HCT116 (cell line): ENCODE measurements at regions not wholly inside any gene's neighbourhood (a gene's known extent, or its start where the extent isn't known, plus 50 kb on each side); places are given as distances from the start of the nearest gene placed in this dataset.

Experiments
- ATAC-seq: fragments of 200-7000 bp; cut with Tn5 transposase; 2 replicates; pipeline ENCODE4 v1.9.1; 2020; ENCODE audit warnings: mild to moderate bottlenecking, moderate library complexity
- BruUV-seq: library from RNA; stranded (reverse); fragments of 400-500 nt; replicated peaks from 2 replicates; lab custom pipeline; 2021; lab: Mats Ljungman, UMichigan
- CTCF ChIA-PET: fragments of 300-600 bp; sonication (Branson Sonifier 250); formaldehyde crosslinking; loops from one replicate; lab custom pipeline; 2021; ENCODE audit warnings: antibody characterized with exemption; lab: Charles Lee
- POLR2A ChIA-PET: fragments of 300-600, 350-600 bp; sonication (Branson Sonifier 250); formaldehyde crosslinking; loops from one replicate; lab custom pipeline; 2021; ENCODE audit warnings: antibody characterized with exemption; lab: Charles Lee
- RAD21 ChIA-PET, 2 experiments: fragments of 300-600 bp; sonication (Branson Sonifier 250); formaldehyde crosslinking; loops; one replicate each; lab custom pipeline; 2023; ENCODE audit warnings: low total read pairs in 2 of 2; ENCODE audit not compliant: uncharacterized antibody in 2 of 2, unreplicated experiment in 2 of 2, low non-redundant PET in 1 of 2; lab: Charles Lee
- DNase-seq: peaks from one replicate; pipeline ENCODE4 v3.0.0-alpha.2; 2010; ENCODE audit warnings: low read depth, low spot score
- H2AFZ ChIP-seq: fragments of 200-600 bp; shearing (Covaris generic), sonication (generic); 2 replicates; pipeline ENCODE4 v1.6.1; 2017; ENCODE audit warnings: low read depth, mixed run types, mixed read lengths, antibody characterized with exemption, low read length; ENCODE audit not compliant: poor library complexity, severe bottlenecking
- H3K27ac ChIP-seq: 2 replicates; pipeline ENCODE4 v1.5.1; 2012; ENCODE audit warnings: low read depth, low read length
- H3K27me3 ChIP-seq: fragments of 200-600 bp; sonication (generic); 2 replicates; pipeline ENCODE4 v1.6.1; 2016; ENCODE audit warnings: mixed run types, low read length, mixed read lengths; ENCODE audit not compliant: insufficient read depth
- H3K36me3 ChIP-seq, 2 experiments: fragments of 200-500 bp in 1 of 2; fragments of 200-600 bp in 1 of 2; sonication (Bioruptor generic) in 1 of 2; sonication (generic) in 1 of 2; 2 replicates each; pipeline versions ENCODE4 v1.5.1 to v1.6.1; 2014 to 2016; ENCODE audit warnings: low read length in 2 of 2, inconsistent platforms in 1 of 2, mixed read lengths in 1 of 2, mixed run types in 1 of 2; ENCODE audit not compliant: insufficient read depth in 2 of 2, control insufficient read depth in 1 of 2
- H3K4me1 ChIP-seq, 2 experiments: fragments of 200-600 bp in 1 of 2; sonication (generic) in 1 of 2; 2 replicates each; pipeline versions ENCODE4 v1.5.1 to v1.6.1; 2012 to 2017; ENCODE audit warnings: low read length in 2 of 2, inconsistent platforms in 1 of 2, mild to moderate bottlenecking in 1 of 2, mixed read lengths in 1 of 2, mixed run types in 1 of 2, moderate library complexity in 1 of 2; ENCODE audit not compliant: insufficient read depth in 2 of 2, control insufficient read depth in 1 of 2
- H3K4me2 ChIP-seq: fragments of 200-600 bp; sonication (generic); 2 replicates; pipeline ENCODE4 v1.6.1; 2017; ENCODE audit warnings: mixed run types, low read length, mixed read lengths
- H3K4me3 ChIP-seq, 2 experiments: fragments of 200-600 bp in 1 of 2; sonication (generic) in 1 of 2; replicated peaks in 1 of 2; 2 replicates each; pipeline ENCODE4 v1.5.1; 2011 to 2016; ENCODE audit warnings: low read length in 2 of 2, control low read depth in 1 of 2, low read depth in 1 of 2, mild to moderate bottlenecking in 1 of 2, mixed read lengths in 1 of 2, mixed run types in 1 of 2
- H3K79me2 ChIP-seq: fragments of 200-600 bp; sonication (generic); 2 replicates; pipeline ENCODE4 v1.6.1; 2017; ENCODE audit warnings: mild to moderate bottlenecking, mixed run types, low read length, moderate library complexity, mixed read lengths; ENCODE audit not compliant: insufficient read depth
- H3K9ac ChIP-seq: fragments of 200-600 bp; sonication (generic); 2 replicates; pipeline ENCODE4 v1.6.1; 2016; ENCODE audit warnings: low read length, mixed read lengths
- H3K9me2 ChIP-seq: fragments of 200-600 bp; sonication (generic), shearing (Covaris generic); 2 replicates; pipeline ENCODE4 v1.6.1; 2017; ENCODE audit warnings: mixed run types, mild to moderate bottlenecking, moderate library complexity; ENCODE audit not compliant: insufficient read depth
- H3K9me3 ChIP-seq, 2 experiments: fragments of 200-500 bp in 1 of 2; fragments of 200-600 bp in 1 of 2; sonication (Bioruptor generic) in 1 of 2; sonication (generic) in 1 of 2; 2 replicates each; pipeline ENCODE4 v1.6.1; 2014 to 2017; ENCODE audit warnings: low read length in 2 of 2, mixed read lengths in 2 of 2, inconsistent platforms in 1 of 2, low read depth in 1 of 2, mild to moderate bottlenecking in 1 of 2, mixed run types in 1 of 2, moderate library complexity in 1 of 2; ENCODE audit not compliant: control insufficient read depth in 1 of 2, insufficient read depth in 1 of 2
- H4K20me1 ChIP-seq: fragments of 200-600 bp; sonication (generic), shearing (Covaris generic); 2 replicates; pipeline ENCODE4 v1.6.1; 2017; ENCODE audit warnings: mixed run types, mild to moderate bottlenecking, moderate library complexity; ENCODE audit not compliant: insufficient read depth
- CBX3 ChIP-seq: IDR thresholded peaks from 2 replicates; pipeline ENCODE4 v1.6.1; 2012; ENCODE audit warnings: low read depth
- EGR1 ChIP-seq: IDR thresholded peaks from 2 replicates; pipeline ENCODE4 v1.6.1; 2012; ENCODE audit warnings: low read depth
- ELF1 ChIP-seq: IDR thresholded peaks from 2 replicates; pipeline ENCODE4 v1.6.1; 2012; ENCODE audit warnings: low read depth, borderline replicate concordance
- POLR2A ChIP-seq: IDR thresholded peaks from 2 replicates; pipeline ENCODE4 v1.7.0; 2011; ENCODE audit warnings: borderline replicate concordance; ENCODE audit not compliant: insufficient read depth, insufficient read length; ENCODE audit errors: extremely low read depth
- RAD21 ChIP-seq: IDR thresholded peaks from 2 replicates; pipeline ENCODE4 v1.6.1; 2012; ENCODE audit warnings: low read depth, mild to moderate bottlenecking
- REST ChIP-seq: IDR thresholded peaks from 2 replicates; pipeline ENCODE4 v1.6.1; 2012; ENCODE audit warnings: low read depth
- SRF ChIP-seq: IDR thresholded peaks from 2 replicates; pipeline ENCODE4 v1.6.1; 2012; ENCODE audit warnings: low read depth
- TCF7L2 ChIP-seq: IDR thresholded peaks from 2 replicates; pipeline ENCODE4 v1.7.0; 2011; ENCODE audit warnings: borderline replicate concordance, inconsistent platforms; ENCODE audit not compliant: insufficient read depth, insufficient read length; ENCODE audit errors: extremely low read depth
- ZNF274 ChIP-seq: fragments of 200-500 bp; sonication (Bioruptor generic); IDR thresholded peaks from 2 replicates; pipeline ENCODE4 v1.6.1; 2014; ENCODE audit warnings: mild to moderate bottlenecking, low read depth, low read length, inconsistent platforms
- intact Hi-C: fragments of 100-400 bp; cut with micrococcal nuclease; formaldehyde crosslinking; loops from 2 replicates; pipeline ENCODE4 v1.10.0; 2022

- no peak for ATAC-seq
- no peaks in the 10 kb centered on the region for H3K79me2 ChIP-seq
- intact Hi-C loops = no loop called here
- H3K9me3 ChIP-seq = peaks cover 9 to 14% of the 10 kb centered on the region in 2 experiments
- H3K9me2 ChIP-seq = no peaks in the 10 kb centered on the region
- H3K27ac ChIP-seq = no peak overlapping the region
- no peak overlapping the region for H2AFZ ChIP-seq
- RAD21 ChIA-PET = no interaction called here
- POLR2A ChIA-PET = no interaction called here
- no peak overlapping the region for H3K9ac ChIP-seq
- H4K20me1 ChIP-seq = no peaks in the 10 kb centered on the region
- BruUV-seq = no TSS peak
- DNase-seq = no peak
- H3K27me3 ChIP-seq = no peaks in the 10 kb centered on the region
- CTCF ChIA-PET = no interaction called here
- no peaks in the 10 kb centered on the region for H3K4me1 ChIP-seq
- no peak overlapping the region for H3K4me3 ChIP-seq
- H3K36me3 ChIP-seq = no peaks in the 10 kb centered on the region
- no peak overlapping the region for H3K4me2 ChIP-seq
- TF ChIP-seq RAD21 (no peak), POLR2A (no peak), EGR1 (no peak), CBX3 (no peak), ZNF274 (no peak), TCF7L2 (no peak), REST (no peak), ELF1 (no peak), SRF (no peak)
Observed at GRCh38 chr5:73387601-73388305, 60.8 kb downstream of the FOXD1 start.
